ENCODE measurements at regions not wholly inside any gene's neighbourhood (a gene's known extent, or its start where the extent isn't known, plus 50 kb on each side); places are given as distances from the start of the nearest gene placed in this dataset.

- TF ChIP-seq CTCF (conservative IDR thresholded peaks at IDR 0.05 in 1 of 2, IDR thresholded peaks at IDR 0.05 in 1 of 2; ENCODE audit: low read depth in 1 of 2, low read length in 2 of 2) = no peak
- no peak for TF ChIP-seq EZH2 (IDR thresholded peaks at IDR 0.05; ENCODE audit: low read length, missing control alignments)
Measured at GRCh38 chr4:124307143-124307542, 405.4 kb downstream of the ANKRD50 start.

All from fibroblast of lung (primary cell).